Lung microvascular endothelial cell (primary cell): ENCODE measurements at regions not wholly inside any gene's neighbourhood (a gene's known extent, or its start where the extent isn't known, plus 50 kb on each side); places are given as distances from the start of the nearest gene placed in this dataset.

ENCODE experiments used
- DNase-seq, 2 donors: peaks; one replicate each; pipeline versions ENCODE4 v3.0.0 to v3.0.0-alpha.2; 2010; ENCODE audit warnings: low read depth in 2 of 2

GRCh38 chr4:160202802-160203201, 1099.9 kb downstream of the RAPGEF2 start:
- DNase-seq, result no peak

- no peak for DNase-seq
Observed at GRCh38 chr4:160212078-160212477, 1109.2 kb downstream of the RAPGEF2 start.

GRCh38 chr4:160213366-160213765, 1110.5 kb downstream of the RAPGEF2 start:
- DNase-seq, result no peak

- DNase-seq, result no peak
Observed at GRCh38 chr4:160217352-160217751, 1114.5 kb downstream of the RAPGEF2 start.

- DNase-seq, result no peak
Observed at GRCh38 chr4:160224049-160224448, 1121.2 kb downstream of the RAPGEF2 start.

- DNase-seq, result no peak
Observed at GRCh38 chr4:160233141-160233540, 1130.3 kb downstream of the RAPGEF2 start.

- no peak for DNase-seq
Observed at GRCh38 chr4:160235285-160235684, 1132.4 kb downstream of the RAPGEF2 start.

- DNase-seq, result no peak
Observed at GRCh38 chr4:160235771-160236170, 1132.9 kb downstream of the RAPGEF2 start.

- no peak for DNase-seq
Observed at GRCh38 chr4:160238790-160239189, 1135.9 kb downstream of the RAPGEF2 start.

GRCh38 chr4:160247091-160247656, 1144.3 kb downstream of the RAPGEF2 start:
- no peak for DNase-seq

- no peak for DNase-seq
Observed at GRCh38 chr4:160251522-160252170, 1148.8 kb downstream of the RAPGEF2 start.

GRCh38 chr4:160257318-160257717, 1154.4 kb downstream of the RAPGEF2 start:
- no peak for DNase-seq

- no peak for DNase-seq
Observed at GRCh38 chr4:160265014-160265413, 1162.1 kb downstream of the RAPGEF2 start.

GRCh38 chr4:160265836-160266235, 1163.0 kb downstream of the RAPGEF2 start:
- no peak for DNase-seq

- no peak for DNase-seq
Observed at GRCh38 chr4:160276785-160277325, 1174.0 kb downstream of the RAPGEF2 start.

- DNase-seq, result no peak
Observed at GRCh38 chr4:160283081-160283480, 1180.2 kb downstream of the RAPGEF2 start.

- DNase-seq, result no peak
Observed at GRCh38 chr4:160284516-160284915, 1181.6 kb downstream of the RAPGEF2 start.

- no peak for DNase-seq
Observed at GRCh38 chr4:160286051-160286450, 1183.2 kb downstream of the RAPGEF2 start.

- no peak for DNase-seq
Observed at GRCh38 chr4:160296476-160296875, 1193.6 kb downstream of the RAPGEF2 start.

- DNase-seq, result no peak
Observed at GRCh38 chr4:160299177-160299576, 1196.3 kb downstream of the RAPGEF2 start.

- DNase-seq, result no peak
Observed at GRCh38 chr4:160299608-160300007, 1196.7 kb downstream of the RAPGEF2 start.

- DNase-seq, result no peak
Observed at GRCh38 chr4:160316036-160316435, 1213.2 kb downstream of the RAPGEF2 start.

- DNase-seq, result no peak
Observed at GRCh38 chr4:160318567-160319220, 1215.8 kb downstream of the RAPGEF2 start.
